GM12865 (cell line): ENCODE measurements at regions not wholly inside any gene's neighbourhood (a gene's known extent, or its start where the extent isn't known, plus 50 kb on each side); places are given as distances from the start of the nearest gene placed in this dataset.
"Not testable (repeated sequence)": the region's sequence is repeated elsewhere in the genome, so short reads cannot be mapped to it uniquely, and the experiment has no call there.

Source experiments
- DNase-seq: peaks from one replicate; pipeline ENCODE4 v3.0.0; 2010; ENCODE audit warnings: low read depth
- H3K4me3 ChIP-seq: 2 replicates; pipeline ENCODE4 v1.5.1; 2011; ENCODE audit warnings: mild to moderate bottlenecking, low read depth, low read length, control low read depth
- TF ChIP-seq, protein P1 (sequence below): IDR thresholded peaks from 2 replicates; pipeline ENCODE4 v1.5.1; 2011; ENCODE audit warnings: low read length, control low read depth, low read depth, inconsistent platforms; ENCODE audit not compliant: insufficient read depth; ENCODE audit errors: missing control alignments

DNA sequence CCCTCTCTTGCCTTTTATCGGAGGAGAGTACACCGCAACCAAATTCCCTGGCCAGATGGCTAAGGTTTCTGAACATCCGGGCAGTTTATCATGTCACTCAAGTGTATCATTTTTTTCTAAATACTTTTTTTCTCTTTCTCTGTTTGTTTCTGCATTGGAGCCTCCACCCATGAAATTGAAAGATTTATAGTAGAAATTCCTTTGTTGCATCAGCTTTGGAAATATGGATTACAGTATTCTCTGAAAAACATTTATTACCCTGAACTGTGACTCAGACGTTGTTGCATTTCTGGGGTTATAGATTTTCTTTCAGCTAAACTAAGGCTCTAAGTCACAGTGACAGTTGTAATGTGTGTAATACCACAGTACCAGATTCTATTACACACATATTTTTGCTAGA, 187.0 kb downstream of the SPTSSA start:
- no peak for DNase-seq
- TF ChIP-seq, protein P1, sequence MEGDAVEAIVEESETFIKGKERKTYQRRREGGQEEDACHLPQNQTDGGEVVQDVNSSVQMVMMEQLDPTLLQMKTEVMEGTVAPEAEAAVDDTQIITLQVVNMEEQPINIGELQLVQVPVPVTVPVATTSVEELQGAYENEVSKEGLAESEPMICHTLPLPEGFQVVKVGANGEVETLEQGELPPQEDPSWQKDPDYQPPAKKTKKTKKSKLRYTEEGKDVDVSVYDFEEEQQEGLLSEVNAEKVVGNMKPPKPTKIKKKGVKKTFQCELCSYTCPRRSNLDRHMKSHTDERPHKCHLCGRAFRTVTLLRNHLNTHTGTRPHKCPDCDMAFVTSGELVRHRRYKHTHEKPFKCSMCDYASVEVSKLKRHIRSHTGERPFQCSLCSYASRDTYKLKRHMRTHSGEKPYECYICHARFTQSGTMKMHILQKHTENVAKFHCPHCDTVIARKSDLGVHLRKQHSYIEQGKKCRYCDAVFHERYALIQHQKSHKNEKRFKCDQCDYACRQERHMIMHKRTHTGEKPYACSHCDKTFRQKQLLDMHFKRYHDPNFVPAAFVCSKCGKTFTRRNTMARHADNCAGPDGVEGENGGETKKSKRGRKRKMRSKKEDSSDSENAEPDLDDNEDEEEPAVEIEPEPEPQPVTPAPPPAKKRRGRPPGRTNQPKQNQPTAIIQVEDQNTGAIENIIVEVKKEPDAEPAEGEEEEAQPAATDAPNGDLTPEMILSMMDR = no peak
- no peak overlapping the region for H3K4me3 ChIP-seq

DNA sequence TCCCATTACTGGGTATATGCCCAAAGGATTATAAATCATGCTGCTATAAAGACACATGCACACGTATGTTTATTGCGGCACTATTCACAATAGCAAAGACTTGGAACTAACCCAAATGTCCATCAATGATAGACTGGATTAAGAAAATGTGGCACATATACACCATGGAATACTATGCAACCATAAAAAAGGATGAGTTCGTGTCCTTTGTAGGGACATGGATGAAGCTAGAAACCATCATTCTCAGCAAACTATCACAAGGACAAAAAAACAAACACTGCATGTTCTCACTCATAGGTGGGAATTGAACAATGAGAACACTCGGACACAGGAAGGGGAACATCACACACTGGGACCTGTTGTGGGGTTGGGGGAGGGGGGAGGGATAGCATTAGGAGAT, 188.3 kb downstream of the SPTSSA start:
- H3K4me3 ChIP-seq, DNase-seq: not testable (repeated sequence)

DNA sequence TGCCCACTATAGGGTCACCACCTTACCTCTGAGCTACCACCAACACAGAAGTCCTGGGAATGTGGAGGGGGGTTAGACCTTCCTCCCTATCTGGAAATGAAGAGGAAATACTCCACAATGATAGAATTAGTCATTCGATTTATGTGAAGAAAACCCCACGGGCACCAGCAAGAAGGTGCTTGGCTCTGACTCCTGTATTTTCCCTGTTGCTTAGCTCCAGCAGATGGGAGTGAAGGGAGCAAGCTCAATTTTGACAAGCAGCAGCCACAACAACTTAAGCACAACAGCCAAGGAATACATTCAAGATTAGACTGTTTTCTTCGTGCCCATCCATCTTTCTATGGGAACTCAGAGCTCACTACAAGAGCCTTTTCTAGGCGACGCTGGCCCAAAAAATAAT, 191.7 kb downstream of the SPTSSA start:
- no peak overlapping the region for H3K4me3 ChIP-seq
- no peak for DNase-seq
- TF ChIP-seq, protein P1 = no peak

DNA sequence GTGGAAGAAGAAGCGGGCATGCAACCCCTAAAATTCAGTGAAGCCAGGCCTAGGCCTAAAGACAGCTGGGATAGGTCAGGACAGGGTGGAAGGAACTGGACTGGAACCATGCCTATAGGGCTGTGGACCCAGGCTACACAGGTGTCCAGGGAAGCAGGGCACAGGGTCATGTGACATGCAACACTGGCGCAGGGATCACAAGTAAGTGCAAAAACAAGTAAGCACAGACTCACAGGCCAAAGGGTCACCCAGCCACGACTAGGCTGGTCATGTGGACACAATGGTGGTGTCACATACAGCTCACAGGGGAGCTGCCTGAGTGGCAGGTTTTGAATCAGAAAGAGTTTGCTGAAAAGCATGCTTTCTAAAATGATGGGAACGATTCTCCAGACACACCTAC, 195.7 kb downstream of the SPTSSA start:
- DNase-seq = no peak
- no peak overlapping the region for H3K4me3 ChIP-seq
- TF ChIP-seq, protein P1 = no peak

DNA sequence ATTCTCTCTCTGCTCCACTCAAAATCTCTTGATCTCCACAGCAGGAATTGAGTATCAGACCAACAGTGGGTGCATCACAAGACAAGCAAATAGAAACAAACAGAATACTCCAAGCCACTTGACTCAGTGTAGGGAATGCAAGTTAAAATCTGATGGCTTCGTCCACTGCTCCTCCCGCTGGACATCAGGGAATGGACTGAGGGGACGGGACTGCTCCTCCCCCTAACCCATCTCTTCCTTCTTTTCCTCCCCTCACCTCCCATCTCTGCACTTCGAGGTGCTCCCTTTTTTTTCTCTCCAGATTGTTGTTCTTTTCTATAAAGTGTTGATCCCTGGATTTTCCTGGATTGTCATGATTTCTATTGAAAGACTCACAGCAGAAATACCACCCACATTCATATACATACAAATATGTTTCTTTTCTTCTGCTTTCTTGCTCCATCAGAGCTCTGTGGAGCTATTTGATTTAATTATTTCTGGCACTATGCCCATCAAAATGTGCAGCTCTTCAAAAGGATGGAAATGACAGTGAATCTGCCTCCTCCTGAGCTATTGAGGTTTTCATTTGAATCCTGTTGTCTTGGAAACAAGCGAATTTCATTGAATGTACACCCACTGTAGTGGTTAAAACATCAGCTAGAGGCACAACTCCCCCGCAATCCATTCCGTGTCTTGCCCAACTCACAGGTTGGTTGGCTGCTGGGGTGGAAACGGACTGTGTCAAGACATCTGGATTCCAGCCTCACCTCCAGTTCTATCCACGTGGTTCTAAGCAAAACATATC, 199.7 kb downstream of the SPTSSA start:
- no peak overlapping the region for H3K4me3 ChIP-seq
- TF ChIP-seq, protein P1 = no peak
- DNase-seq = no peak

DNA sequence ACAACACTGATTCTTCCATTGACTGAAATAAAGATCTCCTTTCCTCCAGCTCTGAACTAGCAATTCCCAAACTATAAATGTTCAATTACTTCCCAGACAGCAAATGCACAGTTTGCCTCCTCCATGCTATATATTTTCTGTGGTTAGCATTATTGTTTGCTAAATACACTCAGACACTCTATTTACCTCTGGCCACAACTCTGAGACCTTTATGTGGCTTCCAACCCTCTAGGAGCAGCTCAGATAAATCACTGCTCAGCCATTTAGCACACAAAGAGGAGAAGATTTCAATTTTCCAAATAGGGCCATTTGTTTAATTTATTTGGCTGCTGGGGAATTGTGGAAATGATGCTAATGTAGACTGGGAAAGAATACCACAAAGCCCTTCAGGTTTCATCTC, 202.0 kb downstream of the SPTSSA start:
- TF ChIP-seq, protein P1 = no peak
- DNase-seq = no peak
- no peak overlapping the region for H3K4me3 ChIP-seq

DNA sequence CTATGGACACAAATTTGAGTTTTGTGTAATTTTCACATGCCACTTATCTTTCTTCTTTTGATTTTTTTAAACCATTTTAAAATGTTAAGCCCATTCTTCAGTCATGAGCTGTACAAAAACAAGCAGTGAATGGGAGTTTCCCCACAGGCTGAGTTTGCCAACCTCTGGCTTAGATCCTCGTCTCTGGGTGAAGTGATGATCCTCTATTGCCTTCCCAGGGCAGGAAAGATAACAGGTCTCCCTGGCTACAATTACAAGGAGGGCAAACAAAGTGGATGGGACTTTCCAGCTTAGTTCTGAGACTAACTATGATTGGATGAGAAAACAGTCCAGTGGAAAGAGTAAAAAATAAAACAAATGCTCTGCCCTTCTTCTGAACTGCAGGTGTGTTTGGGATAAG, 203.7 kb downstream of the SPTSSA start:
- TF ChIP-seq, protein P1 = no peak
- H3K4me3 ChIP-seq = no peak overlapping the region
- no peak for DNase-seq
